ENCODE measurements at regions not wholly inside any gene's neighbourhood (a gene's known extent, or its start where the extent isn't known, plus 50 kb on each side); places are given as distances from the start of the nearest gene placed in this dataset.
"Not testable (repeated sequence)": the region's sequence is repeated elsewhere in the genome, so short reads cannot be mapped to it uniquely, and the experiment has no call there.

GRCh38 chrX:121172703-121173102 is 125.3 kb downstream of the GLUD2 start:
- no peak for DNase-seq (ENCODE audit: low read depth)

GRCh38 chrX:121179972-121180371 is 132.6 kb downstream of the GLUD2 start:
- no peak for DNase-seq (ENCODE audit: low read depth)

- DNase-seq (ENCODE audit: low read depth) = no peak
These were observed 144.4 kb downstream of the GLUD2 start for GRCh38 chrX:121191779-121192178.

GRCh38 chrX:121195719-121196118 is 148.3 kb downstream of the GLUD2 start:
- DNase-seq (ENCODE audit: low read depth) = no peak

GRCh38 chrX:121196872-121197444 is 149.5 kb downstream of the GLUD2 start:
- not testable (repeated sequence) for DNase-seq (ENCODE audit: low read depth)

GRCh38 chrX:121208563-121208962 is 161.2 kb downstream of the GLUD2 start:
- no peak for DNase-seq (ENCODE audit: low read depth)

- DNase-seq (ENCODE audit: low read depth) = no peak
These were observed 169.4 kb downstream of the GLUD2 start for GRCh38 chrX:121216641-121217374.

GRCh38 chrX:121221322-121221977 is 174.0 kb downstream of the GLUD2 start:
- no peak for DNase-seq (ENCODE audit: low read depth)

- no peak for DNase-seq (ENCODE audit: low read depth)
These were observed 180.5 kb downstream of the GLUD2 start for GRCh38 chrX:121227888-121228287.

- no peak for DNase-seq (ENCODE audit: low read depth)
These were observed 184.4 kb downstream of the GLUD2 start for GRCh38 chrX:121231566-121232358.

GRCh38 chrX:121236040-121236439 is 188.6 kb downstream of the GLUD2 start:
- no peak for DNase-seq (ENCODE audit: low read depth)

- DNase-seq (ENCODE audit: low read depth) = no peak
These were observed 190.7 kb downstream of the GLUD2 start for GRCh38 chrX:121238093-121238492.

- no peak for DNase-seq (ENCODE audit: low read depth)
These were observed 197.1 kb downstream of the GLUD2 start for GRCh38 chrX:121244511-121244910.

GRCh38 chrX:121245763-121246162 is 198.4 kb downstream of the GLUD2 start:
- DNase-seq (ENCODE audit: low read depth) = no peak

- no peak for DNase-seq (ENCODE audit: low read depth)
These were observed 206.9 kb downstream of the GLUD2 start for GRCh38 chrX:121254336-121254735.

- DNase-seq (ENCODE audit: low read depth) = no peak
These were observed 209.2 kb downstream of the GLUD2 start for GRCh38 chrX:121256647-121257046.

- no peak for DNase-seq (ENCODE audit: low read depth)
These were observed 211.1 kb downstream of the GLUD2 start for GRCh38 chrX:121258545-121258944.

GRCh38 chrX:121259170-121259569 is 211.8 kb downstream of the GLUD2 start:
- DNase-seq (ENCODE audit: low read depth) = no peak

- DNase-seq (ENCODE audit: low read depth) = no peak
These were observed 213.3 kb downstream of the GLUD2 start for GRCh38 chrX:121260596-121261240.

GRCh38 chrX:121283921-121284320 is 236.5 kb downstream of the GLUD2 start:
- DNase-seq (ENCODE audit: low read depth) = no peak

- no peak for DNase-seq (ENCODE audit: low read depth)
These were observed 251.1 kb downstream of the GLUD2 start for GRCh38 chrX:121298499-121298898.

- DNase-seq (ENCODE audit: low read depth) = no peak
These were observed 253.9 kb downstream of the GLUD2 start for GRCh38 chrX:121301356-121301755.
